Panc1 (cell line): ENCODE measurements at regions not wholly inside any gene's neighbourhood (a gene's known extent, or its start where the extent isn't known, plus 50 kb on each side); places are given as distances from the start of the nearest gene placed in this dataset.

Source experiments
- POLR2AphosphoS5 ChIP-seq: IDR thresholded peaks from 2 replicates; pipeline ENCODE4 v1.6.1; 2012; ENCODE audit warnings: mild to moderate bottlenecking, low read depth, low read length, moderate library complexity
- SIN3A ChIP-seq: IDR thresholded peaks from 2 replicates; pipeline ENCODE4 v1.6.1; 2012; ENCODE audit warnings: low read depth, mild to moderate bottlenecking, low read length, moderate library complexity, borderline replicate concordance; ENCODE audit not compliant: insufficient read depth
- TF ChIP-seq, protein P1 (sequence below): fragments of 450-650 bp; IDR thresholded peaks from 2 replicates; pipeline ENCODE4 v1.5.1; 2017; ENCODE audit warnings: mild to moderate bottlenecking

DNA sequence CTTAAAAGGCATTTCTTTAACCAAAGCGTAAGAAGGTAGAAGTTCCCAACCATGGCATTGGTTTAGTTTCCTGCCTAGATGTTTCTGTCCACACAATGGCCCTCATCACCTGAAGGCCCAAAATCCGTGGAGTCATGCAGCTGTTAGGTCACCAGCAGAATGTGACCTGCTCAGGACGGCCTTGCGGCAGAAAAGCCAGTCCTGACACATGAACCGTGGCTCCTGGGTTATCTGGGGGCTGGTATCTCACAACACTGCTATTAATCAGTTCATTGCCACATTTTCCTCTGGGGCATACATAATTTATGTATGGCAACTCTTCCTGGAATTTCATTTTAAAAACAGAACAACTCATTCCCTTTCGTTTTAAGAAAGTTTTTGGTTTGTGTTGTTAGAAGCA, 278.4 kb downstream of the ATPSCKMT start:
- TF ChIP-seq, protein P1, sequence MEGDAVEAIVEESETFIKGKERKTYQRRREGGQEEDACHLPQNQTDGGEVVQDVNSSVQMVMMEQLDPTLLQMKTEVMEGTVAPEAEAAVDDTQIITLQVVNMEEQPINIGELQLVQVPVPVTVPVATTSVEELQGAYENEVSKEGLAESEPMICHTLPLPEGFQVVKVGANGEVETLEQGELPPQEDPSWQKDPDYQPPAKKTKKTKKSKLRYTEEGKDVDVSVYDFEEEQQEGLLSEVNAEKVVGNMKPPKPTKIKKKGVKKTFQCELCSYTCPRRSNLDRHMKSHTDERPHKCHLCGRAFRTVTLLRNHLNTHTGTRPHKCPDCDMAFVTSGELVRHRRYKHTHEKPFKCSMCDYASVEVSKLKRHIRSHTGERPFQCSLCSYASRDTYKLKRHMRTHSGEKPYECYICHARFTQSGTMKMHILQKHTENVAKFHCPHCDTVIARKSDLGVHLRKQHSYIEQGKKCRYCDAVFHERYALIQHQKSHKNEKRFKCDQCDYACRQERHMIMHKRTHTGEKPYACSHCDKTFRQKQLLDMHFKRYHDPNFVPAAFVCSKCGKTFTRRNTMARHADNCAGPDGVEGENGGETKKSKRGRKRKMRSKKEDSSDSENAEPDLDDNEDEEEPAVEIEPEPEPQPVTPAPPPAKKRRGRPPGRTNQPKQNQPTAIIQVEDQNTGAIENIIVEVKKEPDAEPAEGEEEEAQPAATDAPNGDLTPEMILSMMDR, result no peak
- TF ChIP-seq POLR2AphosphoS5 (no peak), SIN3A (no peak)
